Bronchial epithelial cell (primary cell): ENCODE measurements at regions not wholly inside any gene's neighbourhood (a gene's known extent, or its start where the extent isn't known, plus 50 kb on each side); places are given as distances from the start of the nearest gene placed in this dataset.

Experiments
- DNase-seq: peaks from one replicate; pipeline ENCODE4 v3.0.0-alpha.2; 2010; ENCODE audit warnings: low read depth
- FAIRE-seq: peaks from 2 replicates; lab custom pipeline; 2011; peaks lifted over from hg19 to GRCh38; lab: Jason Lieb, UNC
- H3K27me3 ChIP-seq: 2 replicates; pipeline ENCODE4 v1.5.1; 2011; ENCODE audit warnings: low read length; ENCODE audit not compliant: control insufficient read depth, insufficient read depth
- H3K36me3 ChIP-seq: 2 replicates; pipeline ENCODE4 v1.5.1; 2011; ENCODE audit warnings: low read length; ENCODE audit not compliant: control insufficient read depth, insufficient read depth
- H3K4me3 ChIP-seq: 2 replicates; pipeline ENCODE4 v1.5.1; 2011; ENCODE audit warnings: mild to moderate bottlenecking, low read depth, low read length, control low read depth
- CTCF ChIP-seq: IDR thresholded peaks from 2 replicates; pipeline ENCODE4 v1.5.1; 2011; ENCODE audit warnings: mild to moderate bottlenecking, moderate library complexity, low read length, control low read depth, inconsistent platforms; ENCODE audit not compliant: insufficient read depth, severe bottlenecking

DNA sequence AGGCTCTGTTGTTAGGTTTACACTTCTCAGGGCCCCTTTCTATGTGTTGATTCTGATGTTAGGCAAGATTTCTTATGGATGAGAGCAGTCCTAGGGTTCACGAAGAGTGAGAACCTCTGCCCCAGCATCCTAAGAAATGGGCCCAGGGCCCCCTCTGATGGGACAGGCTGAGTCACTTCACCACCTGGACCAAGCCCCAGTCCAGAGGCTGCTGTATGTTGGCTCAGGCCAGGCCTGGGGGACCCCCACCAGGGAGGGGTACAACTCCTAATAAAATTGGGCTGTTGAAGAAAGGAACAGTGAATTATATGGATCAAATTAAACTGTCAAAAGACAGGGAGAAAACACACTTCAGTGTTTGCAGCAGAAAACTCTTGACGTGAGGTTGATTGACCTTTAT lies 365.9 kb upstream of the HS6ST1 start:
- no peak overlapping the region for H3K4me3 ChIP-seq
- H3K27me3 ChIP-seq = no peaks in the 10 kb centered on the region
- DNase-seq = no peak
- FAIRE-seq = no peak
- no peak for TF ChIP-seq CTCF
- H3K36me3 ChIP-seq = no peaks in the 10 kb centered on the region

DNA sequence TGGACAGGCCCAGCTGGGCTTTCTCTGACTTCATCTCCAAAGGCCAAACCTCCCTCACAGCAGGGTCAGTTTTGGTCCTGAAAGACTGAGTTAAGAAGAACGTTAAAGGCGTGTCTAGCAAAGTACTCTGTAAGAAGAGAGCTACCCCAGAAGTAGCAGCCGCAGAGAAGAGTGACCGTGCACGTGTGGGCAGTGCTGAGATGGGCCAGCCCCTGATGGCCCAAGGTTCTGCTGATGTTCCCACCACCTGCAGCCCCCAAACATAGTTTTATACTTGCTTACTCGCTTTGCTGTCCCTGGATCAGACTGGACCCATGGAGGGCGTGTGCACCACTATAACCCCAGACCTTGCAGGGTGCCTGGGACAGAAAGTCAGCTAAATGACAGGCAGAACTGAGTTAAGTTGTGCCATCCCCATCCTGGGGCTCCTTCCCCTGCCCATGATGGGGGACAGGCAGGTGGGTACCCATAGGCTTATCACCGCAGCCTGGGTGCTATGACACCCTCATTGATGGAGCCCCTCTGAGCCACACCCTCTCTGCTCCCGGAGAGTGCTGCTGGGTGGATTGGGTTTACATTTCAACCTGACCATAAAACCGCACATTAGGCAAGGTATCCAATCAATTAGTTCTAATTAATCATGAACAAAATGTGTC lies 367.3 kb upstream of the HS6ST1 start:
- H3K4me3 ChIP-seq = no peak overlapping the region
- FAIRE-seq = no peak

GRCh38 chr2:128686497-128686859 lies 367.8 kb upstream of the HS6ST1 start:
- Histone ChIP-seq H3K4me3 (no peak overlapping the region), H3K36me3 (no peaks in the 10 kb centered on the region), H3K27me3 (no peaks in the 10 kb centered on the region)
- DNase-seq = peak; percentile 7
- no peak for TF ChIP-seq CTCF
- no peak for FAIRE-seq

More for the DNA sequence above, 367.3 kb upstream of the HS6ST1 start:
- TF ChIP-seq CTCF = no peak
- no peak for DNase-seq
- Histone ChIP-seq H3K36me3 (no peaks in the 10 kb centered on the region), H3K27me3 (no peaks in the 10 kb centered on the region)

- H3K4me3 ChIP-seq = no peak overlapping the region
- no peaks in the 10 kb centered on the region for H3K27me3 ChIP-seq
- FAIRE-seq (peak; percentile 52), DNase-seq (no peak)
- no peaks in the 10 kb centered on the region for H3K36me3 ChIP-seq
- TF ChIP-seq CTCF = no peak
Observed at GRCh38 chr2:128686881-128687555, 368.4 kb upstream of the HS6ST1 start.

- no peaks in the 10 kb centered on the region for H3K36me3 ChIP-seq
- H3K27me3 ChIP-seq = no peaks in the 10 kb centered on the region
- no peak for TF ChIP-seq CTCF
- no peak for DNase-seq
- no peak overlapping the region for H3K4me3 ChIP-seq
- FAIRE-seq = no peak
Observed at GRCh38 chr2:128687565-128687964, 368.9 kb upstream of the HS6ST1 start.
